PC-3 (cell line): ENCODE measurements at regions not wholly inside any gene's neighbourhood (a gene's known extent, or its start where the extent isn't known, plus 50 kb on each side); places are given as distances from the start of the nearest gene placed in this dataset.

Experiments used
- ATAC-seq: fragments of 200-7000 bp; cut with Tn5 transposase; 2 replicates; pipeline ENCODE4 v1.9.1; 2020; ENCODE audit warnings: mild to moderate bottlenecking, moderate library complexity
- BruUV-seq: library from RNA; stranded (reverse); fragments of 400-500 nt; replicated peaks from 2 replicates; lab custom pipeline; 2021; lab: Mats Ljungman, UMichigan
- CTCF ChIA-PET: fragments of 300-600 bp; sonication (Branson Sonifier 250); formaldehyde crosslinking; loops from one replicate; lab custom pipeline; 2022; ENCODE audit warnings: antibody characterized with exemption; lab: Charles Lee
- POLR2A ChIA-PET: fragments of 300-600 bp; sonication (Branson Sonifier 250); formaldehyde crosslinking; loops from one replicate; lab custom pipeline; 2022; ENCODE audit warnings: antibody characterized with exemption; ENCODE audit not compliant: unreplicated experiment; lab: Charles Lee
- DNase-seq: peaks from one replicate; pipeline ENCODE4 v3.0.0-alpha.2; 2015
- H2AFZ ChIP-seq: fragments of 300-600 bp; sonication (generic); 2 replicates; pipeline ENCODE4 v1.6.0; 2016; ENCODE audit warnings: antibody characterized with exemption, low read length
- H3F3A ChIP-seq: fragments of 300-600 bp; sonication (generic); one replicate; pipeline ENCODE4 v1.6.0; 2017; ENCODE audit warnings: antibody characterized with exemption, low read length, control low read depth, mild to moderate bottlenecking; ENCODE audit not compliant: unreplicated experiment
- H3K27ac ChIP-seq: fragments of 300-600 bp; sonication (generic); 2 replicates; pipeline ENCODE4 v1.5.1; 2016; ENCODE audit warnings: mild to moderate bottlenecking, low read length
- H3K27me3 ChIP-seq: fragments of 300-600 bp; sonication (generic); 2 replicates; pipeline ENCODE4 v1.6.1; 2016; ENCODE audit warnings: low read length, mixed read lengths
- H3K36me3 ChIP-seq: fragments of 300-600 bp; sonication (generic); 2 replicates; pipeline ENCODE4 v1.6.1; 2016; ENCODE audit warnings: low read depth, mixed run types, low read length, mixed read lengths
- H3K4me1 ChIP-seq: fragments of 300-600 bp; sonication (generic); 2 replicates; pipeline ENCODE4 v1.5.1; 2016; ENCODE audit warnings: low read length; ENCODE audit not compliant: insufficient read depth
- H3K4me2 ChIP-seq: fragments of 300-600 bp; sonication (generic); 2 replicates; pipeline ENCODE4 v1.6.0; 2016; ENCODE audit warnings: low read length
- H3K4me3 ChIP-seq: fragments of 300-600 bp; sonication (generic); 2 replicates; pipeline ENCODE4 v1.5.1; 2016; ENCODE audit warnings: mild to moderate bottlenecking, low read length, mixed read lengths
- H3K79me2 ChIP-seq: fragments of 300-600 bp; sonication (generic); 2 replicates; pipeline ENCODE4 v1.6.1; 2017; ENCODE audit warnings: low read length, mixed read lengths
- H3K9ac ChIP-seq: fragments of 300-600 bp; sonication (generic); 2 replicates; pipeline ENCODE4 v1.6.0; 2016; ENCODE audit warnings: mild to moderate bottlenecking, low read length
- H3K9me2 ChIP-seq: fragments of 300-600 bp; sonication (generic); replicated peaks from 2 replicates; pipeline ENCODE4 v1.6.1; 2016; ENCODE audit warnings: mixed run types, low read length, mixed read lengths
- H3K9me3 ChIP-seq: fragments of 300-600 bp; sonication (generic); 2 replicates; pipeline ENCODE4 v1.6.1; 2016; ENCODE audit warnings: low read length, mixed read lengths
- H4K20me1 ChIP-seq: fragments of 300-600 bp; sonication (generic); 2 replicates; pipeline ENCODE4 v1.6.1; 2016; ENCODE audit warnings: low read length, mixed read lengths
- EZH2 ChIP-seq: fragments of 300-600 bp; sonication (generic); IDR thresholded peaks from one replicate; pipeline ENCODE4 v1.6.1; 2017; ENCODE audit warnings: antibody characterized with exemption, mild to moderate bottlenecking, low read length; ENCODE audit not compliant: unreplicated experiment
- EZH2phosphoT487 ChIP-seq: fragments of 300-600 bp; sonication (generic); IDR thresholded peaks from 2 replicates; pipeline ENCODE4 v1.6.1; 2018; ENCODE audit warnings: mild to moderate bottlenecking, antibody characterized with exemption, low read length, borderline replicate concordance
- intact Hi-C: fragments of 100-400 bp; cut with micrococcal nuclease; formaldehyde crosslinking; loops from 2 replicates; pipeline ENCODE4 v1.9.0; 2023
- TF ChIP-seq, protein P1 (sequence below): fragments of 300-600 bp; sonication (generic); conservative IDR thresholded peaks from 2 replicates; pipeline ENCODE4 v1.5.1; 2017; ENCODE audit warnings: antibody characterized with exemption, low read depth, mild to moderate bottlenecking, low read length

GRCh38 chr12:44441155-44441554 is 435.0 kb downstream of the NELL2 start:
- H3K4me1 ChIP-seq: no peaks in the 10 kb centered on the region
- ChIA-PET POLR2A (no interaction called here), CTCF (no interaction called here)
- no peaks in the 10 kb centered on the region for H4K20me1 ChIP-seq
- H3K9me2 ChIP-seq: no peaks in the 10 kb centered on the region
- no peaks in the 10 kb centered on the region for H3K36me3 ChIP-seq
- no peaks in the 10 kb centered on the region for H3F3A ChIP-seq
- no peak overlapping the region for H3K9ac ChIP-seq
- no peak for ATAC-seq
- BruUV-seq: no TSS peak
- H3K79me2 ChIP-seq: no peaks in the 10 kb centered on the region
- H3K9me3 ChIP-seq: no peaks in the 10 kb centered on the region
- no peak overlapping the region for H2AFZ ChIP-seq
- H3K27me3 ChIP-seq: peaks cover 24% of the 10 kb centered on the region
- TF ChIP-seq EZH2phosphoT487 (no peak), EZH2 (no peak)
- TF ChIP-seq, protein P1, sequence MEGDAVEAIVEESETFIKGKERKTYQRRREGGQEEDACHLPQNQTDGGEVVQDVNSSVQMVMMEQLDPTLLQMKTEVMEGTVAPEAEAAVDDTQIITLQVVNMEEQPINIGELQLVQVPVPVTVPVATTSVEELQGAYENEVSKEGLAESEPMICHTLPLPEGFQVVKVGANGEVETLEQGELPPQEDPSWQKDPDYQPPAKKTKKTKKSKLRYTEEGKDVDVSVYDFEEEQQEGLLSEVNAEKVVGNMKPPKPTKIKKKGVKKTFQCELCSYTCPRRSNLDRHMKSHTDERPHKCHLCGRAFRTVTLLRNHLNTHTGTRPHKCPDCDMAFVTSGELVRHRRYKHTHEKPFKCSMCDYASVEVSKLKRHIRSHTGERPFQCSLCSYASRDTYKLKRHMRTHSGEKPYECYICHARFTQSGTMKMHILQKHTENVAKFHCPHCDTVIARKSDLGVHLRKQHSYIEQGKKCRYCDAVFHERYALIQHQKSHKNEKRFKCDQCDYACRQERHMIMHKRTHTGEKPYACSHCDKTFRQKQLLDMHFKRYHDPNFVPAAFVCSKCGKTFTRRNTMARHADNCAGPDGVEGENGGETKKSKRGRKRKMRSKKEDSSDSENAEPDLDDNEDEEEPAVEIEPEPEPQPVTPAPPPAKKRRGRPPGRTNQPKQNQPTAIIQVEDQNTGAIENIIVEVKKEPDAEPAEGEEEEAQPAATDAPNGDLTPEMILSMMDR: no peak
- no peak for DNase-seq
- H3K27ac ChIP-seq: no peak overlapping the region
- no peak overlapping the region for H3K4me3 ChIP-seq
- H3K4me2 ChIP-seq: no peak overlapping the region
- intact Hi-C loops: no loop called here
